HL-60 (cell line): ENCODE measurements at regions not wholly inside any gene's neighbourhood (a gene's known extent, or its start where the extent isn't known, plus 50 kb on each side); places are given as distances from the start of the nearest gene placed in this dataset.

Experiments
- DNase-seq, 2 experiments: peaks; one replicate each; pipeline ENCODE4 v3.0.0-alpha.2; 2010 to 2020; ENCODE audit warnings: low read depth in 1 of 2, low spot score in 1 of 2
- H3K27ac ChIP-seq: fragments of 250-450 bp; sonication (Bioruptor Pico); replicated peaks from 2 replicates; pipeline ENCODE4 v1.5.1; 2020; ENCODE audit warnings: mild to moderate bottlenecking, moderate library complexity
- H3K27me3 ChIP-seq: fragments of 250-450 bp; sonication (Bioruptor Pico); 2 replicates; pipeline ENCODE4 v1.5.1; 2021; ENCODE audit warnings: mild to moderate bottlenecking, moderate library complexity; ENCODE audit not compliant: insufficient read depth, poor library complexity, severe bottlenecking
- H3K4me3 ChIP-seq: replicated peaks from 2 replicates; pipeline ENCODE4 v1.5.1; 2011; ENCODE audit warnings: mild to moderate bottlenecking, control low read depth, low read length; ENCODE audit not compliant: insufficient read depth
- GABPA ChIP-seq: IDR thresholded peaks from 2 replicates; pipeline ENCODE4 v1.6.1; 2012; ENCODE audit warnings: low read depth
- POLR2AphosphoS5 ChIP-seq: IDR thresholded peaks from 2 replicates; pipeline ENCODE4 v1.6.1; 2012; ENCODE audit warnings: low read depth
- SPI1 ChIP-seq: IDR thresholded peaks from 2 replicates; pipeline ENCODE4 v1.6.1; 2012; ENCODE audit warnings: low read depth, mild to moderate bottlenecking, borderline replicate concordance
- TF ChIP-seq, protein P1 (sequence below): IDR thresholded peaks from 2 replicates; pipeline ENCODE4 v1.6.1; 2012; ENCODE audit warnings: low read depth; ENCODE audit not compliant: insufficient replicate concordance
- TF ChIP-seq, protein P2 (sequence below): IDR thresholded peaks from one replicate; pipeline ENCODE4 v1.5.1; 2011; ENCODE audit warnings: low read length, control low read depth, inconsistent platforms; ENCODE audit not compliant: insufficient read depth

DNA sequence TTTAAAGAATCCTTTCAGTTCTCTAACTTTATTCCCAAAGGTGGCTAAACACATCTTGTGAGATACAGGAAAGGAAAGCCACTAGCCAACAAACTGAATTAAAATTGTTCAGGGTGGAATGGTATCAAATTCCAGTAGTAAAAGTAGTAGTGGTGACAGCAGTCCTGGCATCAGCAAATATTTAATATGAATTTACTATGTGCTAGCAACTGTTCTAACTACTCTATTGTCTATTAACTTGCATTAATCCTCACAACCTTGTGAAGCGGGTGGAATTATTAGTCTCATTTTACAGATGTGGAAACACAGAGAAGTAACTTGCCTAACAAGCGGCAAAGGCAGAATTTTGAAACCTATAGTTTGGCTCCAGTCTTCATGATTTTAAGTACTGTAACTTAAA is 130.1 kb downstream of the KLF12 start:
- Histone ChIP-seq H3K27me3 (no peaks in the 10 kb centered on the region), H3K27ac (no peak overlapping the region), H3K4me3 (no peak overlapping the region)
- DNase-seq, result no peak
- TF ChIP-seq, protein P1, sequence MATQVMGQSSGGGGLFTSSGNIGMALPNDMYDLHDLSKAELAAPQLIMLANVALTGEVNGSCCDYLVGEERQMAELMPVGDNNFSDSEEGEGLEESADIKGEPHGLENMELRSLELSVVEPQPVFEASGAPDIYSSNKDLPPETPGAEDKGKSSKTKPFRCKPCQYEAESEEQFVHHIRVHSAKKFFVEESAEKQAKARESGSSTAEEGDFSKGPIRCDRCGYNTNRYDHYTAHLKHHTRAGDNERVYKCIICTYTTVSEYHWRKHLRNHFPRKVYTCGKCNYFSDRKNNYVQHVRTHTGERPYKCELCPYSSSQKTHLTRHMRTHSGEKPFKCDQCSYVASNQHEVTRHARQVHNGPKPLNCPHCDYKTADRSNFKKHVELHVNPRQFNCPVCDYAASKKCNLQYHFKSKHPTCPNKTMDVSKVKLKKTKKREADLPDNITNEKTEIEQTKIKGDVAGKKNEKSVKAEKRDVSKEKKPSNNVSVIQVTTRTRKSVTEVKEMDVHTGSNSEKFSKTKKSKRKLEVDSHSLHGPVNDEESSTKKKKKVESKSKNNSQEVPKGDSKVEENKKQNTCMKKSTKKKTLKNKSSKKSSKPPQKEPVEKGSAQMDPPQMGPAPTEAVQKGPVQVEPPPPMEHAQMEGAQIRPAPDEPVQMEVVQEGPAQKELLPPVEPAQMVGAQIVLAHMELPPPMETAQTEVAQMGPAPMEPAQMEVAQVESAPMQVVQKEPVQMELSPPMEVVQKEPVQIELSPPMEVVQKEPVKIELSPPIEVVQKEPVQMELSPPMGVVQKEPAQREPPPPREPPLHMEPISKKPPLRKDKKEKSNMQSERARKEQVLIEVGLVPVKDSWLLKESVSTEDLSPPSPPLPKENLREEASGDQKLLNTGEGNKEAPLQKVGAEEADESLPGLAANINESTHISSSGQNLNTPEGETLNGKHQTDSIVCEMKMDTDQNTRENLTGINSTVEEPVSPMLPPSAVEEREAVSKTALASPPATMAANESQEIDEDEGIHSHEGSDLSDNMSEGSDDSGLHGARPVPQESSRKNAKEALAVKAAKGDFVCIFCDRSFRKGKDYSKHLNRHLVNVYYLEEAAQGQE, result no peak
- no peak for TF ChIP-seq GABPA

DNA sequence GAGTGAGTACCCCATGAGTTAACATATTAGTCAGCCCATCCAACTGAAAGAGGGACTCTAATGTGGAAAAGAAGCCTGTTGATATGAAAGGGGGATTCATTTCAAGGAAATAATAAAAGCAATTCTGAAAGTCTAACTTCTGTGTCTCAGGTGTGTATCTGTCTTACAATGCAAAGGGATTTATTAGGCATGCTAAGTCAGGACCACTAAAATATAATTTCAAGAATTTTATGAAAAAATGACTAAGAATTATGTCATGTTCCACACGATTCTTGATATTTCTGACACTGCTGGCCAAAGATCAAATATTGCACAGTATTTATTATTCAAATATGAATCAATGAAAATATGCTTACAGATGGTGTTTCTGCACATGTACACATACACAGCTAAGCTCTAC is 130.8 kb downstream of the KLF12 start:
- Histone ChIP-seq H3K4me3 (no peak overlapping the region), H3K27me3 (no peaks in the 10 kb centered on the region), H3K27ac (no peak overlapping the region)
- TF ChIP-seq, protein P1, result no peak
- no peak for TF ChIP-seq GABPA
- no peak for TF ChIP-seq POLR2AphosphoS5
- TF ChIP-seq SPI1, result no peak
- TF ChIP-seq, protein P2, sequence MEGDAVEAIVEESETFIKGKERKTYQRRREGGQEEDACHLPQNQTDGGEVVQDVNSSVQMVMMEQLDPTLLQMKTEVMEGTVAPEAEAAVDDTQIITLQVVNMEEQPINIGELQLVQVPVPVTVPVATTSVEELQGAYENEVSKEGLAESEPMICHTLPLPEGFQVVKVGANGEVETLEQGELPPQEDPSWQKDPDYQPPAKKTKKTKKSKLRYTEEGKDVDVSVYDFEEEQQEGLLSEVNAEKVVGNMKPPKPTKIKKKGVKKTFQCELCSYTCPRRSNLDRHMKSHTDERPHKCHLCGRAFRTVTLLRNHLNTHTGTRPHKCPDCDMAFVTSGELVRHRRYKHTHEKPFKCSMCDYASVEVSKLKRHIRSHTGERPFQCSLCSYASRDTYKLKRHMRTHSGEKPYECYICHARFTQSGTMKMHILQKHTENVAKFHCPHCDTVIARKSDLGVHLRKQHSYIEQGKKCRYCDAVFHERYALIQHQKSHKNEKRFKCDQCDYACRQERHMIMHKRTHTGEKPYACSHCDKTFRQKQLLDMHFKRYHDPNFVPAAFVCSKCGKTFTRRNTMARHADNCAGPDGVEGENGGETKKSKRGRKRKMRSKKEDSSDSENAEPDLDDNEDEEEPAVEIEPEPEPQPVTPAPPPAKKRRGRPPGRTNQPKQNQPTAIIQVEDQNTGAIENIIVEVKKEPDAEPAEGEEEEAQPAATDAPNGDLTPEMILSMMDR, result no peak
- DNase-seq, result no peak

DNA sequence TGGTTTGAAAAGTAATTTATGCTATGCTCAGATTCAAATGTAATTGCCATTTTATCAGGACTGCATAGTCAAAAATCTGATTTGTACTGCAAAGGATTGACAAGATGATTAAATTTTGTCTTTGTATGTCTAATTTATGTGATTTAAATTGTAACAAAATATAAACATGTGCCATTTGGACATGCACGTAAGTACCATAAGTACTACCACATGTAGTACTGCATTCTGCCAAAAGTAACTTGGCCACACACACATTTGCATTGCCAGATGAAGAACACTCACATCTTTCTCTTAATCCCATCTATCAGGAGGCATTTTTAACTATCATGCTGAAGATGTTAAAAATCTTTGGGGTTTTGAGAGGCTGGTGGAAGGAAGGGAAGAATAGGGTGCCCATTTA is 133.3 kb downstream of the KLF12 start:
- DNase-seq, result no peak
- H3K4me3 ChIP-seq, result no peak overlapping the region
- H3K27me3 ChIP-seq, result no peaks in the 10 kb centered on the region
- TF ChIP-seq GABPA (no peak), SPI1 (no peak), POLR2AphosphoS5 (no peak)
- TF ChIP-seq, protein P1, result no peak
- TF ChIP-seq, protein P2, result no peak
- no peak overlapping the region for H3K27ac ChIP-seq

DNA sequence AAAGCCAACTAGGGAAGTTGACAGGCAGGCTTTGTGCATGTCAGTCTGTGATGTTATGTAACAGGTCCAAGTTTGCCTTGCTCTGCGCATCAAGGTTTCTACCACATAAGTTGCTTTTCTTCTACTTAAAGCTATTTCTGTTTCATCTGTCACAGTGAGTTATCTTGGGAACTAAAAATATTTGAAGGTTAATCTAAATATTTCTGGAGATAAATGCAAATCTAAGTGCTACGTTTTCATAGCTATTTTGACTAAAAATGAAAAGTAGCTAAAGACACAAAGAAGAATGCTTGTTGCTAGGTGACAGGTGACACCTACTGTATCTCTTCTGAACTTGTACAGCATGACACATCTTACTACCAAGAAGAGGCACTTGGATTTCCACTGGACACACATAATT is 135.6 kb downstream of the KLF12 start:
- Histone ChIP-seq H3K4me3 (no peak overlapping the region), H3K27ac (no peak overlapping the region), H3K27me3 (no peaks in the 10 kb centered on the region)
- no peak for TF ChIP-seq POLR2AphosphoS5
- TF ChIP-seq GABPA, result no peak
- no peak for TF ChIP-seq SPI1
- TF ChIP-seq, protein P1, result no peak
- TF ChIP-seq, protein P2, result no peak
- DNase-seq, result no peak
